HCT116 (cell line): ENCODE measurements at regions not wholly inside any gene's neighbourhood (a gene's known extent, or its start where the extent isn't known, plus 50 kb on each side); places are given as distances from the start of the nearest gene placed in this dataset.

Experiments used
- ATF3 ChIP-seq: IDR thresholded peaks from 2 replicates; pipeline ENCODE4 v1.6.1; 2012
- CEBPB ChIP-seq: IDR thresholded peaks from 2 replicates; pipeline ENCODE4 v1.6.1; 2012; ENCODE audit warnings: low read depth
- CTCF ChIP-seq, 3 experiments: fragments of 200-600 bp in 1 of 3; sonication (generic) in 1 of 3; IDR thresholded peaks in 2 of 3; conservative IDR thresholded peaks in 1 of 3; 2 replicates each; pipeline ENCODE4 v1.5.1; 2012 to 2017; ENCODE audit warnings: low read depth in 2 of 3, low read length in 2 of 3, antibody characterized with exemption in 1 of 3, borderline replicate concordance in 1 of 3, control low read depth in 1 of 3, mild to moderate bottlenecking in 1 of 3, mixed read lengths in 1 of 3, mixed run types in 1 of 3, moderate library complexity in 1 of 3; ENCODE audit not compliant: insufficient read depth in 1 of 3
- ELF1 ChIP-seq: IDR thresholded peaks from 2 replicates; pipeline ENCODE4 v1.6.1; 2012; ENCODE audit warnings: low read depth, borderline replicate concordance
- JUND ChIP-seq: IDR thresholded peaks from 2 replicates; pipeline ENCODE4 v1.6.1; 2012
- MAX ChIP-seq: IDR thresholded peaks from 2 replicates; pipeline ENCODE4 v1.6.1; 2012
- POLR2A ChIP-seq: IDR thresholded peaks from 2 replicates; pipeline ENCODE4 v1.7.0; 2011; ENCODE audit warnings: borderline replicate concordance; ENCODE audit not compliant: insufficient read depth, insufficient read length; ENCODE audit errors: extremely low read depth
- POLR2AphosphoS5 ChIP-seq: IDR thresholded peaks from 2 replicates; pipeline ENCODE4 v1.6.1; 2011; ENCODE audit warnings: mild to moderate bottlenecking, low read depth, low read length, moderate library complexity
- RAD21 ChIP-seq: IDR thresholded peaks from 2 replicates; pipeline ENCODE4 v1.6.1; 2012; ENCODE audit warnings: low read depth, mild to moderate bottlenecking
- REST ChIP-seq: IDR thresholded peaks from 2 replicates; pipeline ENCODE4 v1.6.1; 2012; ENCODE audit warnings: low read depth
- YY1 ChIP-seq: IDR thresholded peaks from 2 replicates; pipeline ENCODE4 v1.6.1; 2011; ENCODE audit warnings: low read length, low read depth, moderate library complexity, mild to moderate bottlenecking; ENCODE audit not compliant: insufficient replicate concordance; ENCODE audit errors: extremely low read depth
- ZNF274 ChIP-seq: fragments of 200-500 bp; sonication (Bioruptor generic); IDR thresholded peaks from 2 replicates; pipeline ENCODE4 v1.6.1; 2014; ENCODE audit warnings: mild to moderate bottlenecking, low read depth, low read length, inconsistent platforms

- TF ChIP-seq POLR2AphosphoS5 (no peak), CTCF (IDR thresholded peaks at IDR 0.05 in 2 of 3, conservative IDR thresholded peaks at IDR 0.05 in 1 of 3; ENCODE audit: borderline replicate concordance in 1 of 3, insufficient read depth in 1 of 3, low read depth in 2 of 3, low read length in 2 of 3) (no peak), RAD21 (no peak), JUND (no peak), CEBPB (no peak), ZNF274 (no peak), ATF3 (no peak), REST (no peak), YY1 (no peak), ELF1 (no peak), POLR2A (no peak), MAX (no peak)
These were observed 552.6 kb upstream of the ATP2B1 start for GRCh38 chr12:90261283-90261682.
